PC-3 (cell line): ENCODE measurements at regions not wholly inside any gene's neighbourhood (a gene's known extent, or its start where the extent isn't known, plus 50 kb on each side); places are given as distances from the start of the nearest gene placed in this dataset.

Experiments
- ATAC-seq: fragments of 200-7000 bp; cut with Tn5 transposase; 2 replicates; pipeline ENCODE4 v1.9.1; 2020; ENCODE audit warnings: mild to moderate bottlenecking, moderate library complexity
- BruUV-seq: library from RNA; stranded (reverse); fragments of 400-500 nt; replicated peaks from 2 replicates; lab custom pipeline; 2021; lab: Mats Ljungman, UMichigan
- CTCF ChIA-PET: fragments of 300-600 bp; sonication (Branson Sonifier 250); formaldehyde crosslinking; loops from one replicate; lab custom pipeline; 2022; ENCODE audit warnings: antibody characterized with exemption; lab: Charles Lee
- POLR2A ChIA-PET: fragments of 300-600 bp; sonication (Branson Sonifier 250); formaldehyde crosslinking; loops from one replicate; lab custom pipeline; 2022; ENCODE audit warnings: antibody characterized with exemption; ENCODE audit not compliant: unreplicated experiment; lab: Charles Lee
- DNase-seq: peaks from one replicate; pipeline ENCODE4 v3.0.0-alpha.2; 2015
- H2AFZ ChIP-seq: fragments of 300-600 bp; sonication (generic); 2 replicates; pipeline ENCODE4 v1.6.0; 2016; ENCODE audit warnings: antibody characterized with exemption, low read length
- H3F3A ChIP-seq: fragments of 300-600 bp; sonication (generic); one replicate; pipeline ENCODE4 v1.6.0; 2017; ENCODE audit warnings: antibody characterized with exemption, low read length, control low read depth, mild to moderate bottlenecking; ENCODE audit not compliant: unreplicated experiment
- H3K27ac ChIP-seq: fragments of 300-600 bp; sonication (generic); 2 replicates; pipeline ENCODE4 v1.5.1; 2016; ENCODE audit warnings: mild to moderate bottlenecking, low read length
- H3K27me3 ChIP-seq: fragments of 300-600 bp; sonication (generic); 2 replicates; pipeline ENCODE4 v1.6.1; 2016; ENCODE audit warnings: low read length, mixed read lengths
- H3K36me3 ChIP-seq: fragments of 300-600 bp; sonication (generic); 2 replicates; pipeline ENCODE4 v1.6.1; 2016; ENCODE audit warnings: low read depth, mixed run types, low read length, mixed read lengths
- H3K4me1 ChIP-seq: fragments of 300-600 bp; sonication (generic); 2 replicates; pipeline ENCODE4 v1.5.1; 2016; ENCODE audit warnings: low read length; ENCODE audit not compliant: insufficient read depth
- H3K4me2 ChIP-seq: fragments of 300-600 bp; sonication (generic); 2 replicates; pipeline ENCODE4 v1.6.0; 2016; ENCODE audit warnings: low read length
- H3K4me3 ChIP-seq: fragments of 300-600 bp; sonication (generic); 2 replicates; pipeline ENCODE4 v1.5.1; 2016; ENCODE audit warnings: mild to moderate bottlenecking, low read length, mixed read lengths
- H3K79me2 ChIP-seq: fragments of 300-600 bp; sonication (generic); 2 replicates; pipeline ENCODE4 v1.6.1; 2017; ENCODE audit warnings: low read length, mixed read lengths
- H3K9ac ChIP-seq: fragments of 300-600 bp; sonication (generic); 2 replicates; pipeline ENCODE4 v1.6.0; 2016; ENCODE audit warnings: mild to moderate bottlenecking, low read length
- H3K9me2 ChIP-seq: fragments of 300-600 bp; sonication (generic); replicated peaks from 2 replicates; pipeline ENCODE4 v1.6.1; 2016; ENCODE audit warnings: mixed run types, low read length, mixed read lengths
- H3K9me3 ChIP-seq: fragments of 300-600 bp; sonication (generic); 2 replicates; pipeline ENCODE4 v1.6.1; 2016; ENCODE audit warnings: low read length, mixed read lengths
- H4K20me1 ChIP-seq: fragments of 300-600 bp; sonication (generic); 2 replicates; pipeline ENCODE4 v1.6.1; 2016; ENCODE audit warnings: low read length, mixed read lengths
- CTCF ChIP-seq: fragments of 300-600 bp; sonication (generic); conservative IDR thresholded peaks from 2 replicates; pipeline ENCODE4 v1.5.1; 2017; ENCODE audit warnings: antibody characterized with exemption, low read depth, mild to moderate bottlenecking, low read length
- EZH2 ChIP-seq: fragments of 300-600 bp; sonication (generic); IDR thresholded peaks from one replicate; pipeline ENCODE4 v1.6.1; 2017; ENCODE audit warnings: antibody characterized with exemption, mild to moderate bottlenecking, low read length; ENCODE audit not compliant: unreplicated experiment
- EZH2phosphoT487 ChIP-seq: fragments of 300-600 bp; sonication (generic); IDR thresholded peaks from 2 replicates; pipeline ENCODE4 v1.6.1; 2018; ENCODE audit warnings: mild to moderate bottlenecking, antibody characterized with exemption, low read length, borderline replicate concordance
- intact Hi-C: fragments of 100-400 bp; cut with micrococcal nuclease; formaldehyde crosslinking; loops from 2 replicates; pipeline ENCODE4 v1.9.0; 2023

GRCh38 chr5:38165435-38165834, 92.9 kb upstream of the EGFLAM start:
- Histone ChIP-seq H3K27me3 (peaks cover 68% of the 10 kb centered on the region), H3K79me2 (no peaks in the 10 kb centered on the region), H4K20me1 (no peaks in the 10 kb centered on the region), H3K4me3 (no peak overlapping the region), H3F3A (no peaks in the 10 kb centered on the region), H3K9me3 (no peaks in the 10 kb centered on the region), H3K9ac (no peak overlapping the region), H3K9me2 (no peaks in the 10 kb centered on the region), H3K27ac (no peak overlapping the region), H2AFZ (no peak overlapping the region), H3K36me3 (no peaks in the 10 kb centered on the region), H3K4me2 (no peak overlapping the region), H3K4me1 (no peaks in the 10 kb centered on the region)
- no TSS peak for BruUV-seq
- ATAC-seq (no peak), DNase-seq (no peak)
- ChIA-PET CTCF (no interaction called here), POLR2A (no interaction called here)
- TF ChIP-seq CTCF (no peak), EZH2 (no peak), EZH2phosphoT487 (no peak)
- intact Hi-C loops: no loop called here

GRCh38 chr5:38164776-38165399, 93.5 kb upstream of the EGFLAM start:
- DNase-seq (no peak), ATAC-seq (no peak)
- Histone ChIP-seq H3K79me2 (no peaks in the 10 kb centered on the region), H3K4me3 (no peak overlapping the region), H3K9me2 (no peaks in the 10 kb centered on the region), H3K9me3 (no peaks in the 10 kb centered on the region), H3K9ac (no peak overlapping the region), H3F3A (no peaks in the 10 kb centered on the region), H2AFZ (no peak overlapping the region), H3K27ac (no peak overlapping the region), H3K36me3 (no peaks in the 10 kb centered on the region), H3K27me3 (peaks cover 70% of the 10 kb centered on the region), H3K4me2 (no peak overlapping the region), H4K20me1 (no peaks in the 10 kb centered on the region), H3K4me1 (no peaks in the 10 kb centered on the region)
- CTCF ChIA-PET: no interaction called here
- no TSS peak for BruUV-seq
- intact Hi-C loops: no loop called here
- TF ChIP-seq EZH2phosphoT487 (no peak), EZH2 (no peak), CTCF (no peak)
- POLR2A ChIA-PET: no interaction called here

- ChIA-PET CTCF (no interaction called here), POLR2A (no interaction called here)
- no peaks in the 10 kb centered on the region for H3K79me2 ChIP-seq
- H3F3A ChIP-seq: no peaks in the 10 kb centered on the region
- H3K4me1 ChIP-seq: no peaks in the 10 kb centered on the region
- H3K4me3 ChIP-seq: no peak overlapping the region
- H3K9me2 ChIP-seq: no peaks in the 10 kb centered on the region
- H2AFZ ChIP-seq: no peak overlapping the region
- H3K36me3 ChIP-seq: no peaks in the 10 kb centered on the region
- DNase-seq (no peak), ATAC-seq (no peak)
- no peaks in the 10 kb centered on the region for H4K20me1 ChIP-seq
- no TSS peak for BruUV-seq
- intact Hi-C loops: no loop called here
- no peak overlapping the region for H3K9ac ChIP-seq
- H3K27ac ChIP-seq: no peak overlapping the region
- no peak for TF ChIP-seq EZH2
- TF ChIP-seq CTCF: no peak
- no peak for TF ChIP-seq EZH2phosphoT487
- H3K4me2 ChIP-seq: no peak overlapping the region
- H3K27me3 ChIP-seq: peaks cover 77% of the 10 kb centered on the region
- no peaks in the 10 kb centered on the region for H3K9me3 ChIP-seq
These were observed 94.6 kb upstream of the EGFLAM start for GRCh38 chr5:38163636-38164237.
